H1 (cell line): ENCODE measurements at regions not wholly inside any gene's neighbourhood (a gene's known extent, or its start where the extent isn't known, plus 50 kb on each side); places are given as distances from the start of the nearest gene placed in this dataset.

Experiments
- CTCF ChIA-PET: fragments of 300-600 bp; sonication (Branson Sonifier 250); formaldehyde crosslinking; loops from one replicate; lab custom pipeline; 2021; ENCODE audit not compliant: partially characterized antibody; lab: Charles Lee
- POLR2A ChIA-PET: fragments of 300-600 bp; sonication (Branson Sonifier 250); formaldehyde crosslinking; loops from one replicate; lab custom pipeline; 2021; ENCODE audit warnings: inconsistent platforms; ENCODE audit not compliant: partially characterized antibody; lab: Charles Lee
- DNase-seq, 2 experiments: peaks; one replicate each; pipeline versions ENCODE4 v3.0.0 to v3.0.0-alpha.2; 2010 to 2022; ENCODE audit warnings: low spot score in 2 of 2, low read depth in 1 of 2, mixed read lengths in 1 of 2
- FAIRE-seq: peaks from 2 replicates; lab custom pipeline; 2011; peaks lifted over from hg19 to GRCh38; lab: Jason Lieb, UNC
- H2AFZ ChIP-seq: 2 replicates; pipeline ENCODE4 v1.8.1; 2012; ENCODE audit warnings: low read length, inconsistent platforms
- H2AK5ac ChIP-seq: 2 replicates; pipeline ENCODE4 v1.6.1; 2013; ENCODE audit warnings: low read depth, low read length
- H2BK120ac ChIP-seq: replicated peaks from 2 replicates; pipeline ENCODE3; 2013; ENCODE audit warnings: low read depth, low read length, inconsistent platforms
- H2BK12ac ChIP-seq: 2 replicates; pipeline ENCODE4 v1.6.1; 2013; ENCODE audit warnings: low read depth, low read length
- H2BK15ac ChIP-seq: 2 replicates; pipeline ENCODE4 v1.6.1; 2013; ENCODE audit warnings: low read length
- H2BK20ac ChIP-seq: 2 replicates; pipeline ENCODE4 v1.6.1; 2013; ENCODE audit warnings: low read length
- H2BK5ac ChIP-seq: 2 replicates; pipeline ENCODE4 v1.6.1; 2013; ENCODE audit warnings: low read depth, low read length
- H3K14ac ChIP-seq: 2 replicates; pipeline ENCODE4 v1.6.1; 2013; ENCODE audit warnings: inconsistent platforms; ENCODE audit not compliant: insufficient read length
- H3K18ac ChIP-seq: 2 replicates; pipeline ENCODE4 v1.6.1; 2013; ENCODE audit warnings: low read length; ENCODE audit errors: extremely low read depth
- H3K23ac ChIP-seq: 2 replicates; pipeline ENCODE4 v1.6.1; 2013; ENCODE audit warnings: inconsistent platforms; ENCODE audit not compliant: insufficient read length
- H3K23me2 ChIP-seq: 2 replicates; pipeline ENCODE4 v1.6.1; 2013; ENCODE audit warnings: low read depth, low read length
- H3K27ac ChIP-seq: 2 replicates; pipeline ENCODE4 v1.6.1; 2011; ENCODE audit warnings: low read depth, low read length, inconsistent platforms
- H3K27me3 ChIP-seq, 4 experiments: replicated peaks in 1 of 4; 1 replicate in 1 of 4; 2 replicates in 3 of 4; pipeline versions ENCODE4 v1.6.1 to v1.8.1; 2011 to 2013; ENCODE audit warnings: low read length in 3 of 4, mild to moderate bottlenecking in 3 of 4, inconsistent platforms in 2 of 4, mixed read lengths in 2 of 4, moderate library complexity in 1 of 4; ENCODE audit not compliant: control insufficient read depth in 3 of 4, insufficient read depth in 3 of 4; ENCODE audit errors: extremely low read depth in 1 of 4
- H3K36me3 ChIP-seq, 4 experiments: 2 replicates each; pipeline versions ENCODE4 v1.6.1 to v1.8.1; 2011 to 2013; ENCODE audit warnings: mild to moderate bottlenecking in 4 of 4, low read length in 3 of 4, moderate library complexity in 2 of 4, control low read depth in 1 of 4, inconsistent platforms in 1 of 4; ENCODE audit not compliant: insufficient read depth in 4 of 4, control insufficient read depth in 2 of 4
- H3K4ac ChIP-seq: replicated peaks from 2 replicates; pipeline ENCODE3; 2013; ENCODE audit warnings: low read length, low read depth, mixed read lengths, inconsistent platforms; ENCODE audit not compliant: insufficient read length
- H3K4me1 ChIP-seq, 4 experiments: replicated peaks in 1 of 4; 1 replicate in 1 of 4; 2 replicates in 3 of 4; pipeline versions ENCODE4 v1.6.1 to v1.8.1; 2011 to 2013; ENCODE audit warnings: low read length in 3 of 4, inconsistent platforms in 2 of 4, mixed read lengths in 1 of 4; ENCODE audit not compliant: insufficient read depth in 4 of 4, control insufficient read depth in 3 of 4
- H3K4me2 ChIP-seq, 2 experiments: 2 replicates each; pipeline versions ENCODE4 v1.6.1 to v1.8.1; 2011 to 2013; ENCODE audit warnings: low read depth in 2 of 2, low read length in 2 of 2, control low read depth in 1 of 2, inconsistent platforms in 1 of 2, mild to moderate bottlenecking in 1 of 2; ENCODE audit not compliant: insufficient read depth in 1 of 2
- H3K4me3 ChIP-seq, 4 experiments: fragments of 200-600, 300-600 bp in 1 of 4; sonication (generic), shearing (Covaris generic), sonication (Bioruptor Twin) in 1 of 4; 2 replicates each; pipeline versions ENCODE4 v1.5.1 to v1.8.1; 2011 to 2016; ENCODE audit warnings: low read length in 4 of 4, low read depth in 3 of 4, control low read depth in 2 of 4, inconsistent platforms in 2 of 4, mild to moderate bottlenecking in 2 of 4, mixed read lengths in 1 of 4, moderate library complexity in 1 of 4; ENCODE audit not compliant: insufficient read depth in 2 of 4; ENCODE audit errors: extremely low read depth in 1 of 4
- H3K56ac ChIP-seq: replicated peaks from 2 replicates; pipeline ENCODE3; 2013; ENCODE audit warnings: low read depth, mild to moderate bottlenecking, mixed read lengths, low read length, inconsistent platforms; ENCODE audit not compliant: insufficient read length
- H3K79me1 ChIP-seq: 2 replicates; pipeline ENCODE4 v1.6.1; 2013; ENCODE audit warnings: low read depth, low read length, control low read depth
- H3K79me2 ChIP-seq, 2 experiments: 2 replicates each; pipeline versions ENCODE4 v1.6.1 to v1.8.1; 2012 to 2013; ENCODE audit warnings: low read length in 2 of 2, mild to moderate bottlenecking in 2 of 2, inconsistent platforms in 1 of 2; ENCODE audit not compliant: insufficient read depth in 2 of 2, control insufficient read depth in 1 of 2
- H3K9ac ChIP-seq, 4 experiments: replicated peaks in 1 of 4; 1 replicate in 1 of 4; 2 replicates in 3 of 4; pipeline versions ENCODE4 v1.6.1 to v1.8.1; 2011 to 2013; ENCODE audit warnings: low read depth in 3 of 4, low read length in 3 of 4, control low read depth in 2 of 4, mild to moderate bottlenecking in 2 of 4, moderate library complexity in 2 of 4, inconsistent platforms in 1 of 4; ENCODE audit errors: extremely low read depth in 1 of 4
- H3K9me3 ChIP-seq, 2 experiments: 2 replicates each; pipeline versions ENCODE4 v1.6.1 to v1.8.1; 2012 to 2013; ENCODE audit warnings: mild to moderate bottlenecking in 2 of 2, moderate library complexity in 2 of 2, control low read depth in 1 of 2, inconsistent platforms in 1 of 2, low read depth in 1 of 2, low read length in 1 of 2, mixed read lengths in 1 of 2; ENCODE audit not compliant: insufficient read depth in 2 of 2
- H4K20me1 ChIP-seq, 2 experiments: replicated peaks in 1 of 2; 2 replicates each; pipeline versions ENCODE3 to v1.8.1; 2011 to 2013; ENCODE audit warnings: inconsistent platforms in 2 of 2, low read length in 2 of 2, mild to moderate bottlenecking in 1 of 2; ENCODE audit not compliant: insufficient read depth in 2 of 2, control insufficient read depth in 1 of 2
- H4K5ac ChIP-seq: 2 replicates; pipeline ENCODE4 v1.6.1; 2013; ENCODE audit warnings: low read length, low read depth, mixed read lengths, inconsistent platforms; ENCODE audit not compliant: insufficient read length
- H4K8ac ChIP-seq: 2 replicates; pipeline ENCODE4 v1.8.0; 2013; ENCODE audit warnings: mild to moderate bottlenecking, moderate library complexity, low read length, inconsistent platforms; ENCODE audit not compliant: insufficient read depth; ENCODE audit errors: extremely low read depth
- H4K91ac ChIP-seq: replicated peaks from 2 replicates; pipeline ENCODE3; 2013; ENCODE audit warnings: low read length, mixed read lengths, inconsistent platforms; ENCODE audit not compliant: insufficient read length
- ATF3 ChIP-seq: IDR thresholded peaks from 2 replicates; pipeline ENCODE4 v1.6.1; 2011; ENCODE audit warnings: low read depth, mild to moderate bottlenecking, low read length; ENCODE audit not compliant: insufficient read depth
- CBX8 ChIP-seq: fragments of 300-800, 300-1000 bp; sonication (generic); IDR thresholded peaks from 2 replicates; pipeline ENCODE4 v1.7.1; 2016; ENCODE audit warnings: low read depth, low read length, borderline replicate concordance
- GABPA ChIP-seq: IDR thresholded peaks from 2 replicates; pipeline ENCODE4 v1.6.1; 2011; ENCODE audit warnings: mild to moderate bottlenecking, low read length, moderate library complexity, borderline replicate concordance; ENCODE audit not compliant: insufficient read depth
- POU5F1 ChIP-seq: IDR thresholded peaks from 2 replicates; pipeline ENCODE4 v1.6.1; 2011; ENCODE audit warnings: low read depth, mild to moderate bottlenecking, low read length, moderate library complexity
- TEAD4 ChIP-seq: IDR thresholded peaks from 2 replicates; pipeline ENCODE4 v1.6.1; 2012; ENCODE audit warnings: low read depth, low read length, inconsistent platforms, mixed read lengths

- FAIRE-seq, result no peak
- no peak overlapping the region for H2BK12ac ChIP-seq
Observed at GRCh38 chr5:23840083-23840482, 332.7 kb downstream of the PRDM9 start.

More at GRCh38 chr5:23840083-23840482, 332.7 kb downstream of the PRDM9 start:
- Histone ChIP-seq H3K4me2 (no peak overlapping the region), H3K9ac (no peak overlapping the region), H3K79me1 (no peaks in the 10 kb centered on the region), H3K27me3 (no peaks in the 10 kb centered on the region), H2BK120ac (no peak overlapping the region), H4K8ac (no peak overlapping the region), H4K20me1 (no peaks in the 10 kb centered on the region), H3K4me3 (no peak overlapping the region), H3K79me2 (no peaks in the 10 kb centered on the region), H2AFZ (no peak overlapping the region), H3K36me3 (no peaks in the 10 kb centered on the region), H4K5ac (no peak overlapping the region), H3K18ac (no peak overlapping the region), H3K4me1 (no peaks in the 10 kb centered on the region), H2BK20ac (no peak overlapping the region), H3K23ac (no peak overlapping the region), H4K91ac (no peak overlapping the region), H2BK15ac (no peak overlapping the region), H2BK5ac (no peak overlapping the region), H3K27ac (no peak overlapping the region), H3K14ac (no peak overlapping the region), H3K4ac (no peak overlapping the region), H3K23me2 (no peaks in the 10 kb centered on the region), H3K9me3 (no peaks in the 10 kb centered on the region; a peak in 1 of 4 replicates), H3K56ac (no peak overlapping the region), H2AK5ac (no peak overlapping the region)
- CTCF ChIA-PET, result interaction anchor here (1.0 to 1.6 kb wide), 4 partner anchors 9 to 272 kb away, joined by 3 to 12 read pairs (median 4); no protein-coding TSS in a partner anchor
- no peak for DNase-seq
- TF ChIP-seq POU5F1, result no peak
- TF ChIP-seq TEAD4, result no peak
- TF ChIP-seq CBX8, result no peak
- TF ChIP-seq GABPA, result no peak
- TF ChIP-seq ATF3, result no peak
- POLR2A ChIA-PET, result no interaction called here
